ENCODE measurements at regions not wholly inside any gene's neighbourhood (a gene's known extent, or its start where the extent isn't known, plus 50 kb on each side); places are given as distances from the start of the nearest gene placed in this dataset.

GRCh38 chr6:74551896-74552295 lies 654.0 kb downstream of the COL12A1 start:
- TF ChIP-seq RARB (CRISPR knock-in tag; IDR thresholded peaks at IDR 0.05), result no peak
- TF ChIP-seq ZNF70 (CRISPR knock-in tag; IDR thresholded peaks at IDR 0.05), result no peak
- no peak for TF ChIP-seq GLIS3 (CRISPR knock-in tag; IDR thresholded peaks at IDR 0.05)
- no peak for TF ChIP-seq ESRRG (CRISPR knock-in tag; IDR thresholded peaks at IDR 0.05)
- TF ChIP-seq PATZ1 (CRISPR knock-in tag; IDR thresholded peaks at IDR 0.05; ENCODE audit: borderline replicate concordance), result no peak
- TF ChIP-seq TOX (CRISPR knock-in tag; IDR thresholded peaks at IDR 0.05; ENCODE audit: borderline replicate concordance), result no peak
- no peak for TF ChIP-seq TCF4 (CRISPR knock-in tag; IDR thresholded peaks at IDR 0.05; ENCODE audit: borderline replicate concordance)
- no peak for TF ChIP-seq ZNF565 (CRISPR knock-in tag; conservative IDR thresholded peaks at IDR 0.05; ENCODE audit: low read depth)
- no peak for TF ChIP-seq OSR1 (CRISPR knock-in tag; IDR thresholded peaks at IDR 0.05)
- TF ChIP-seq ISL1 (CRISPR knock-in tag; IDR thresholded peaks at IDR 0.05), result no peak
- ATAC-seq, result no peak

GRCh38 chr6:74550821-74551220 lies 655.0 kb downstream of the COL12A1 start:
- no peak for ATAC-seq
- TF ChIP-seq ZNF8 (CRISPR knock-in tag; IDR thresholded peaks at IDR 0.05), result no peak
- TF ChIP-seq ZFP3 (CRISPR knock-in tag; IDR thresholded peaks at IDR 0.05), result no peak
- TF ChIP-seq, protein P1, sequence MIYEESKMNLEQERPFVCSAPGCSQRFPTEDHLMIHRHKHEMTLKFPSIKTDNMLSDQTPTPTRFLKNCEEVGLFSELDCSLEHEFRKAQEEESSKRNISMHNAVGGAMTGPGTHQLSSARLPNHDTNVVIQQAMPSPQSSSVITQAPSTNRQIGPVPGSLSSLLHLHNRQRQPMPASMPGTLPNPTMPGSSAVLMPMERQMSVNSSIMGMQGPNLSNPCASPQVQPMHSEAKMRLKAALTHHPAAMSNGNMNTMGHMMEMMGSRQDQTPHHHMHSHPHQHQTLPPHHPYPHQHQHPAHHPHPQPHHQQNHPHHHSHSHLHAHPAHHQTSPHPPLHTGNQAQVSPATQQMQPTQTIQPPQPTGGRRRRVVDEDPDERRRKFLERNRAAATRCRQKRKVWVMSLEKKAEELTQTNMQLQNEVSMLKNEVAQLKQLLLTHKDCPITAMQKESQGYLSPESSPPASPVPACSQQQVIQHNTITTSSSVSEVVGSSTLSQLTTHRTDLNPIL (CRISPR knock-in tag; IDR thresholded peaks at IDR 0.05; ENCODE audit: low read depth), result no peak

- ATAC-seq, result no peak
- TF ChIP-seq OSR1 (CRISPR knock-in tag; IDR thresholded peaks at IDR 0.05), result no peak
Measured at GRCh38 chr6:74549746-74550145, 656.1 kb downstream of the COL12A1 start.

DNA sequence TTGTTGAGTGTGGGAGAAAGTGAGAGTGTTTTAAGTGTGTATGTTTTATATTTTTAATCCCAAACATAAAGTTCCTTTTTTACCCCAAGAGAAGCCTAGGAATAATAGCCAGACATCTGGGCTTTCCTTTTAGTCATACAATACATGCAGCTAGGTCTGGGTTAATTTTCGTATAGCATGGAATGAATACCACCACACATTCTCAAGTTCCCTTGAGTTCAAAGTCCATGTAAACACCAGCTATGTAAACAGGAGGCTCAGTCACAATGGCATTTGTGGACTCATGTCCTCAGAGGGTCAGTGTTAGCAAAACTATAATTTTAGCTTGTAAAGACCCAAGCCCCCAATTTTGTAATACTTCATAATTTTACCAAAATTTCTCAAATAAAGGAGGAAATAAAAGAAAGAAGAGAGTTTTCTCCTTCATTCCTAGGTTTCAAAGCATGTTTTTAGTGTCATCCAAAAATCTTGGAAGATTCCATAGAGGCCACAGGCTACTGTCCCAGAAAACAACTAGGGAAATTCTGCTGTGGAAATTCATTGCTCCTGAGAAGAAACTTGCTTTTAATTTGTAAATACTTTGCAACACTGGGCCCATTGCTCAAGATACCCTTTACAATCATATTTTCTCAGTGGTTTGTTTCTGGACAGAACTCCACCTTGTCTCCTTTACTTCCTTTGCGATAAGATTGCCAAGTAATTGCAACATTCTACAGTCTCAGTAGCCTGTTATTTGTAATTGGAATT lies 671.2 kb downstream of the COL12A1 start:
- no peak for ATAC-seq
- TF ChIP-seq OSR1 (CRISPR knock-in tag; IDR thresholded peaks at IDR 0.05) (no peak), ZFP3 (CRISPR knock-in tag; IDR thresholded peaks at IDR 0.05) (no peak), RARB (CRISPR knock-in tag; IDR thresholded peaks at IDR 0.05) (no peak), CSDC2 (CRISPR knock-in tag; IDR thresholded peaks at IDR 0.05) (no peak), SNAI2 (CRISPR knock-in tag; IDR thresholded peaks at IDR 0.05) (no peak), PATZ1 (CRISPR knock-in tag; IDR thresholded peaks at IDR 0.05; ENCODE audit: borderline replicate concordance) (no peak), ZC3H10 (CRISPR knock-in tag; IDR thresholded peaks at IDR 0.05) (no peak)
- TF ChIP-seq, protein P2, sequence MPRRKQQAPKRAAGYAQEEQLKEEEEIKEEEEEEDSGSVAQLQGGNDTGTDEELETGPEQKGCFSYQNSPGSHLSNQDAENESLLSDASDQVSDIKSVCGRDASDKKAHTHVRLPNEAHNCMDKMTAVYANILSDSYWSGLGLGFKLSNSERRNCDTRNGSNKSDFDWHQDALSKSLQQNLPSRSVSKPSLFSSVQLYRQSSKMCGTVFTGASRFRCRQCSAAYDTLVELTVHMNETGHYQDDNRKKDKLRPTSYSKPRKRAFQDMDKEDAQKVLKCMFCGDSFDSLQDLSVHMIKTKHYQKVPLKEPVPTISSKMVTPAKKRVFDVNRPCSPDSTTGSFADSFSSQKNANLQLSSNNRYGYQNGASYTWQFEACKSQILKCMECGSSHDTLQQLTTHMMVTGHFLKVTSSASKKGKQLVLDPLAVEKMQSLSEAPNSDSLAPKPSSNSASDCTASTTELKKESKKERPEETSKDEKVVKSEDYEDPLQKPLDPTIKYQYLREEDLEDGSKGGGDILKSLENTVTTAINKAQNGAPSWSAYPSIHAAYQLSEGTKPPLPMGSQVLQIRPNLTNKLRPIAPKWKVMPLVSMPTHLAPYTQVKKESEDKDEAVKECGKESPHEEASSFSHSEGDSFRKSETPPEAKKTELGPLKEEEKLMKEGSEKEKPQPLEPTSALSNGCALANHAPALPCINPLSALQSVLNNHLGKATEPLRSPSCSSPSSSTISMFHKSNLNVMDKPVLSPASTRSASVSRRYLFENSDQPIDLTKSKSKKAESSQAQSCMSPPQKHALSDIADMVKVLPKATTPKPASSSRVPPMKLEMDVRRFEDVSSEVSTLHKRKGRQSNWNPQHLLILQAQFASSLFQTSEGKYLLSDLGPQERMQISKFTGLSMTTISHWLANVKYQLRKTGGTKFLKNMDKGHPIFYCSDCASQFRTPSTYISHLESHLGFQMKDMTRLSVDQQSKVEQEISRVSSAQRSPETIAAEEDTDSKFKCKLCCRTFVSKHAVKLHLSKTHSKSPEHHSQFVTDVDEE (CRISPR knock-in tag; IDR thresholded peaks at IDR 0.05), result no peak
- TF ChIP-seq, protein P3, sequence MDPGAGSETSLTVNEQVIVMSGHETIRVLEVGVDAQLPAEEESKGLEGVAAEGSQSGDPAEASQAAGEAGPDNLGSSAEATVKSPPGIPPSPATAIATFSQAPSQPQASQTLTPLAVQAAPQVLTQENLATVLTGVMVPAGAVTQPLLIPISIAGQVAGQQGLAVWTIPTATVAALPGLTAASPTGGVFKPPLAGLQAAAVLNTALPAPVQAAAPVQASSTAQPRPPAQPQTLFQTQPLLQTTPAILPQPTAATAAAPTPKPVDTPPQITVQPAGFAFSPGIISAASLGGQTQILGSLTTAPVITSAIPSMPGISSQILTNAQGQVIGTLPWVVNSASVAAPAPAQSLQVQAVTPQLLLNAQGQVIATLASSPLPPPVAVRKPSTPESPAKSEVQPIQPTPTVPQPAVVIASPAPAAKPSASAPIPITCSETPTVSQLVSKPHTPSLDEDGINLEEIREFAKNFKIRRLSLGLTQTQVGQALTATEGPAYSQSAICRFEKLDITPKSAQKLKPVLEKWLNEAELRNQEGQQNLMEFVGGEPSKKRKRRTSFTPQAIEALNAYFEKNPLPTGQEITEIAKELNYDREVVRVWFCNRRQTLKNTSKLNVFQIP (CRISPR knock-in tag; IDR thresholded peaks at IDR 0.05; ENCODE audit: borderline replicate concordance, low read depth), result no peak
- TF ChIP-seq, protein P4, sequence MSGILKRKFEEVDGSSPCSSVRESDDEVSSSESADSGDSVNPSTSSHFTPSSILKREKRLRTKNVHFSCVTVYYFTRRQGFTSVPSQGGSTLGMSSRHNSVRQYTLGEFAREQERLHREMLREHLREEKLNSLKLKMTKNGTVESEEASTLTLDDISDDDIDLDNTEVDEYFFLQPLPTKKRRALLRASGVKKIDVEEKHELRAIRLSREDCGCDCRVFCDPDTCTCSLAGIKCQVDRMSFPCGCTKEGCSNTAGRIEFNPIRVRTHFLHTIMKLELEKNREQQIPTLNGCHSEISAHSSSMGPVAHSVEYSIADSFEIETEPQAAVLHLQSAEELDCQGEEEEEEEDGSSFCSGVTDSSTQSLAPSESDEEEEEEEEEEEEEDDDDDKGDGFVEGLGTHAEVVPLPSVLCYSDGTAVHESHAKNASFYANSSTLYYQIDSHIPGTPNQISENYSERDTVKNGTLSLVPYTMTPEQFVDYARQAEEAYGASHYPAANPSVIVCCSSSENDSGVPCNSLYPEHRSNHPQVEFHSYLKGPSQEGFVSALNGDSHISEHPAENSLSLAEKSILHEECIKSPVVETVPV (CRISPR knock-in tag; IDR thresholded peaks at IDR 0.05), result no peak

All from SK-N-SH treated with all-trans-retinoic acid at 6 μM for 48 hours (cell line).